Naive B cell (primary cell): ENCODE measurements at regions not wholly inside any gene's neighbourhood (a gene's known extent, or its start where the extent isn't known, plus 50 kb on each side); places are given as distances from the start of the nearest gene placed in this dataset.

Source experiments
- ATAC-seq, 2 donors: fragments of 150-1000 bp; cut with Tn5 transposase; 2 replicates each; pipeline ENCODE4 v1.10.0; 2021; ENCODE audit warnings: low read depth in 2 of 2, mild to moderate bottlenecking in 2 of 2, moderate library complexity in 2 of 2
- DNase-seq: peaks from one replicate; pipeline ENCODE4 v3.0.0; 2022
- H3K27ac Mint-ChIP-seq, 6 donors: one replicate each; pipeline ENCODE4 v1.8.0; 2020 to 2022; ENCODE audit warnings: mild to moderate bottlenecking in 6 of 6, mixed read lengths in 6 of 6, moderate library complexity in 5 of 6, inconsistent platforms in 2 of 6
- H3K27me3 Mint-ChIP-seq, 3 donors: one replicate each; pipeline ENCODE4 v1.8.0; 2021 to 2022; ENCODE audit warnings: mixed read lengths in 3 of 3, mild to moderate bottlenecking in 1 of 3
- H3K36me3 Mint-ChIP-seq, 2 donors: one replicate each; pipeline ENCODE4 v1.8.0; 2020 to 2022; ENCODE audit warnings: mixed read lengths in 2 of 2, inconsistent platforms in 1 of 2, mild to moderate bottlenecking in 1 of 2
- H3K4me1 Mint-ChIP-seq, 3 donors: one replicate each; pipeline ENCODE4 v1.8.0; 2020 to 2022; ENCODE audit warnings: mixed read lengths in 3 of 3, inconsistent platforms in 1 of 3, mild to moderate bottlenecking in 1 of 3, moderate library complexity in 1 of 3
- H3K4me3 Mint-ChIP-seq, 8 donors: one replicate each; pipeline ENCODE4 v1.8.0; 2020 to 2022; ENCODE audit warnings: mild to moderate bottlenecking in 8 of 8, mixed read lengths in 8 of 8, moderate library complexity in 8 of 8, inconsistent platforms in 2 of 8
- H3K9me3 Mint-ChIP-seq, 7 donors: one replicate each; pipeline ENCODE4 v1.8.0; 2020 to 2022; ENCODE audit warnings: mixed read lengths in 7 of 7, mild to moderate bottlenecking in 5 of 7, inconsistent platforms in 2 of 7, moderate library complexity in 1 of 7

GRCh38 chr3:117540597-117540996, 831.0 kb downstream of the TUSC7 start:
- Mint-ChIP-seq H3K36me3 (no peaks in the 10 kb centered on the region), H3K9me3 (peaks cover 0 to 10% (median 2%) of the 10 kb centered on the region in 7 donors), H3K4me3 (no peak overlapping the region), H3K27ac (peak overlapping the region in 1 of 6 donors; percentile 9), H3K27me3 (no peaks in the 10 kb centered on the region), H3K4me1 (no peaks in the 10 kb centered on the region)
- DNase-seq (no peak), ATAC-seq (no peak)

GRCh38 chr3:117541721-117542120, 832.1 kb downstream of the TUSC7 start:
- H3K4me3 Mint-ChIP-seq, result no peak overlapping the region
- H3K36me3 Mint-ChIP-seq, result no peaks in the 10 kb centered on the region
- peaks cover 0 to 3% (median 0%) of the 10 kb centered on the region in 7 donors for H3K9me3 Mint-ChIP-seq
- no peak for DNase-seq
- no peaks in the 10 kb centered on the region for H3K27me3 Mint-ChIP-seq
- H3K4me1 Mint-ChIP-seq, result no peaks in the 10 kb centered on the region
- no peak overlapping the region for H3K27ac Mint-ChIP-seq
- no peak for ATAC-seq

- Mint-ChIP-seq H3K4me3 (no peak overlapping the region), H3K4me1 (no peaks in the 10 kb centered on the region), H3K27me3 (no peaks in the 10 kb centered on the region), H3K27ac (no peak overlapping the region), H3K9me3 (peaks cover 0 to 2% (median 0%) of the 10 kb centered on the region in 7 donors), H3K36me3 (no peaks in the 10 kb centered on the region)
- DNase-seq (no peak), ATAC-seq (no peak)
These were observed 833.9 kb downstream of the TUSC7 start for GRCh38 chr3:117543521-117543920.

- Mint-ChIP-seq H3K9me3 (peaks cover 0 to 2% (median 0%) of the 10 kb centered on the region in 7 donors), H3K27ac (no peak overlapping the region), H3K4me3 (no peak overlapping the region), H3K4me1 (no peaks in the 10 kb centered on the region), H3K36me3 (no peaks in the 10 kb centered on the region), H3K27me3 (no peaks in the 10 kb centered on the region)
- DNase-seq (no peak), ATAC-seq (no peak)
These were observed 835.9 kb downstream of the TUSC7 start for GRCh38 chr3:117545484-117545883.

- Mint-ChIP-seq H3K9me3 (peaks cover 0 to 5% (median 0%) of the 10 kb centered on the region in 7 donors), H3K27ac (no peak overlapping the region), H3K4me3 (no peak overlapping the region), H3K27me3 (no peaks in the 10 kb centered on the region), H3K36me3 (no peaks in the 10 kb centered on the region), H3K4me1 (no peaks in the 10 kb centered on the region)
- ATAC-seq (no peak), DNase-seq (no peak)
These were observed 838.5 kb downstream of the TUSC7 start for GRCh38 chr3:117547956-117548550.

- ATAC-seq, result no peak
- H3K36me3 Mint-ChIP-seq, result no peaks in the 10 kb centered on the region
- H3K9me3 Mint-ChIP-seq, result peaks cover 0 to 5% (median 0%) of the 10 kb centered on the region in 7 donors
- H3K4me1 Mint-ChIP-seq, result no peaks in the 10 kb centered on the region
- H3K27ac Mint-ChIP-seq, result no peak overlapping the region
- no peak overlapping the region for H3K4me3 Mint-ChIP-seq
- no peaks in the 10 kb centered on the region for H3K27me3 Mint-ChIP-seq
- DNase-seq, result no peak
These were observed 839.0 kb downstream of the TUSC7 start for GRCh38 chr3:117548600-117548999.

GRCh38 chr3:117549716-117550115, 840.1 kb downstream of the TUSC7 start:
- H3K9me3 Mint-ChIP-seq, result peaks cover 0 to 5% (median 2%) of the 10 kb centered on the region in 7 donors
- H3K36me3 Mint-ChIP-seq, result no peaks in the 10 kb centered on the region
- DNase-seq (no peak), ATAC-seq (no peak)
- no peak overlapping the region for H3K27ac Mint-ChIP-seq
- no peaks in the 10 kb centered on the region for H3K4me1 Mint-ChIP-seq
- H3K27me3 Mint-ChIP-seq, result no peaks in the 10 kb centered on the region
- H3K4me3 Mint-ChIP-seq, result no peak overlapping the region

- ATAC-seq (no peak), DNase-seq (no peak)
- no peaks in the 10 kb centered on the region for H3K27me3 Mint-ChIP-seq
- H3K27ac Mint-ChIP-seq, result no peak overlapping the region
- no peak overlapping the region for H3K4me3 Mint-ChIP-seq
- peaks cover 0 to 5% (median 2%) of the 10 kb centered on the region in 7 donors for H3K9me3 Mint-ChIP-seq
- no peaks in the 10 kb centered on the region for H3K36me3 Mint-ChIP-seq
- no peaks in the 10 kb centered on the region for H3K4me1 Mint-ChIP-seq
These were observed 841.2 kb downstream of the TUSC7 start for GRCh38 chr3:117550766-117551165.

GRCh38 chr3:117553461-117553860, 843.9 kb downstream of the TUSC7 start:
- Mint-ChIP-seq H3K4me1 (no peaks in the 10 kb centered on the region), H3K9me3 (peaks cover 0 to 5% (median 2%) of the 10 kb centered on the region in 7 donors), H3K27ac (no peak overlapping the region), H3K36me3 (no peaks in the 10 kb centered on the region), H3K27me3 (no peaks in the 10 kb centered on the region), H3K4me3 (no peak overlapping the region)
- ATAC-seq, result no peak
- DNase-seq, result no peak

GRCh38 chr3:117556646-117557407, 847.2 kb downstream of the TUSC7 start:
- Mint-ChIP-seq H3K9me3 (peaks cover 0 to 6% (median 2%) of the 10 kb centered on the region in 7 donors), H3K4me1 (no peaks in the 10 kb centered on the region), H3K36me3 (no peaks in the 10 kb centered on the region), H3K4me3 (no peak overlapping the region), H3K27ac (no peak overlapping the region), H3K27me3 (no peaks in the 10 kb centered on the region)
- DNase-seq (no peak), ATAC-seq (no peak)

- no peak for ATAC-seq
- Mint-ChIP-seq H3K27ac (no peak overlapping the region), H3K27me3 (no peaks in the 10 kb centered on the region), H3K36me3 (no peaks in the 10 kb centered on the region), H3K9me3 (peaks cover 0 to 6% (median 0%) of the 10 kb centered on the region in 7 donors), H3K4me1 (no peaks in the 10 kb centered on the region), H3K4me3 (no peak overlapping the region)
- no peak for DNase-seq
These were observed 848.0 kb downstream of the TUSC7 start for GRCh38 chr3:117557464-117558090.

GRCh38 chr3:117558681-117559080, 849.1 kb downstream of the TUSC7 start:
- no peak for DNase-seq
- ATAC-seq, result no peak
- H3K4me1 Mint-ChIP-seq, result no peaks in the 10 kb centered on the region
- no peak overlapping the region for H3K27ac Mint-ChIP-seq
- H3K27me3 Mint-ChIP-seq, result no peaks in the 10 kb centered on the region
- peaks cover 0 to 6% (median 0%) of the 10 kb centered on the region in 7 donors for H3K9me3 Mint-ChIP-seq
- H3K4me3 Mint-ChIP-seq, result no peak overlapping the region
- no peaks in the 10 kb centered on the region for H3K36me3 Mint-ChIP-seq

GRCh38 chr3:117562000-117562399, 852.4 kb downstream of the TUSC7 start:
- Mint-ChIP-seq H3K27me3 (no peaks in the 10 kb centered on the region), H3K9me3 (peaks cover 0 to 6% (median 0%) of the 10 kb centered on the region in 7 donors), H3K4me3 (no peak overlapping the region), H3K4me1 (no peaks in the 10 kb centered on the region), H3K27ac (no peak overlapping the region), H3K36me3 (no peaks in the 10 kb centered on the region)
- ATAC-seq (no peak), DNase-seq (no peak)

GRCh38 chr3:117563063-117563462, 853.5 kb downstream of the TUSC7 start:
- ATAC-seq (no peak), DNase-seq (no peak)
- Mint-ChIP-seq H3K27me3 (no peaks in the 10 kb centered on the region), H3K4me1 (no peaks in the 10 kb centered on the region), H3K9me3 (peaks cover 0 to 6% (median 0%) of the 10 kb centered on the region in 7 donors), H3K36me3 (no peaks in the 10 kb centered on the region), H3K4me3 (no peak overlapping the region), H3K27ac (no peak overlapping the region)
